ENCODE measurements at regions not wholly inside any gene's neighbourhood (a gene's known extent, or its start where the extent isn't known, plus 50 kb on each side); places are given as distances from the start of the nearest gene placed in this dataset.

- Histone ChIP-seq H3K4me2 (ENCODE audit: low read depth, low read length, poor library complexity, severe bottlenecking) (no peak overlapping the region), H3K4me3 (ENCODE audit: insufficient read depth, low read length, poor library complexity, severe bottlenecking) (no peak overlapping the region), H3K79me2 (ENCODE audit: insufficient read depth, low read length) (no peaks in the 10 kb centered on the region), H3K9ac (ENCODE audit: low read length) (no peak overlapping the region), H3K27me3 (ENCODE audit: low read length) (no peaks in the 10 kb centered on the region), H3K9me3 (ENCODE audit: insufficient read depth, low read length) (no peaks in the 10 kb centered on the region), H2AFZ (ENCODE audit: low read depth, low read length, severe bottlenecking) (no peak overlapping the region), H3K9me2 (replicated peaks; ENCODE audit: insufficient read depth, low read length) (no peaks in the 10 kb centered on the region), H3F3A (ENCODE audit: insufficient read depth) (no peaks in the 10 kb centered on the region), H4K20me1 (ENCODE audit: low read depth, low read length) (no peaks in the 10 kb centered on the region), H3K27ac (ENCODE audit: low read depth, low read length) (no peak overlapping the region), H3K36me3 (ENCODE audit: low read length) (no peaks in the 10 kb centered on the region)
- TF ChIP-seq CTCF (IDR thresholded peaks at IDR 0.05; ENCODE audit: insufficient read depth, low read length, poor library complexity, severe bottlenecking): no peak
- TF ChIP-seq EZH2phosphoT487 (conservative IDR thresholded peaks at IDR 0.05; ENCODE audit: low read length): no peak
Measured at GRCh38 chr17:54063639-54064038, 240.9 kb downstream of the KIF2B start.

GRCh38 chr17:54085020-54085419 lies 262.3 kb downstream of the KIF2B start:
- Histone ChIP-seq H4K20me1 (ENCODE audit: low read depth, low read length) (no peaks in the 10 kb centered on the region), H2AFZ (ENCODE audit: low read depth, low read length, severe bottlenecking) (no peak overlapping the region), H3K9me3 (ENCODE audit: insufficient read depth, low read length) (0 out of 2 replicates have a peak, but pooled peaks cover 4% of the 10 kb centered on the region), H3K36me3 (ENCODE audit: low read length) (no peaks in the 10 kb centered on the region), H3K4me3 (ENCODE audit: insufficient read depth, low read length, poor library complexity, severe bottlenecking) (no peak overlapping the region), H3K27ac (ENCODE audit: low read depth, low read length) (no peak overlapping the region), H3K4me2 (ENCODE audit: low read depth, low read length, poor library complexity, severe bottlenecking) (no peak overlapping the region), H3K79me2 (ENCODE audit: insufficient read depth, low read length) (no peaks in the 10 kb centered on the region), H3K9me2 (replicated peaks; ENCODE audit: insufficient read depth, low read length) (no peaks in the 10 kb centered on the region), H3F3A (ENCODE audit: insufficient read depth) (no peaks in the 10 kb centered on the region), H3K9ac (ENCODE audit: low read length) (no peak overlapping the region), H3K27me3 (ENCODE audit: low read length) (no peaks in the 10 kb centered on the region)
- TF ChIP-seq EZH2phosphoT487 (conservative IDR thresholded peaks at IDR 0.05; ENCODE audit: low read length) (no peak), CTCF (IDR thresholded peaks at IDR 0.05; ENCODE audit: insufficient read depth, low read length, poor library complexity, severe bottlenecking) (no peak)

- Histone ChIP-seq H3K79me2 (ENCODE audit: insufficient read depth, low read length) (no peaks in the 10 kb centered on the region), H2AFZ (ENCODE audit: low read depth, low read length, severe bottlenecking) (no peak overlapping the region), H3K27ac (ENCODE audit: low read depth, low read length) (no peak overlapping the region), H3K27me3 (ENCODE audit: low read length) (no peaks in the 10 kb centered on the region), H3K36me3 (ENCODE audit: low read length) (no peaks in the 10 kb centered on the region), H3K9ac (ENCODE audit: low read length) (no peak overlapping the region), H3F3A (ENCODE audit: insufficient read depth) (no peaks in the 10 kb centered on the region), H3K9me3 (ENCODE audit: insufficient read depth, low read length) (0 out of 2 replicates have a peak, but pooled peaks cover 4% of the 10 kb centered on the region), H3K4me3 (ENCODE audit: insufficient read depth, low read length, poor library complexity, severe bottlenecking) (no peak overlapping the region), H3K4me2 (ENCODE audit: low read depth, low read length, poor library complexity, severe bottlenecking) (no peak overlapping the region), H4K20me1 (ENCODE audit: low read depth, low read length) (no peaks in the 10 kb centered on the region), H3K9me2 (replicated peaks; ENCODE audit: insufficient read depth, low read length) (no peaks in the 10 kb centered on the region)
- TF ChIP-seq EZH2phosphoT487 (conservative IDR thresholded peaks at IDR 0.05; ENCODE audit: low read length) (no peak), CTCF (IDR thresholded peaks at IDR 0.05; ENCODE audit: insufficient read depth, low read length, poor library complexity, severe bottlenecking) (no peak)
Measured at GRCh38 chr17:54085934-54086333, 263.2 kb downstream of the KIF2B start.
